ENCODE measurements at regions not wholly inside any gene's neighbourhood (a gene's known extent, or its start where the extent isn't known, plus 50 kb on each side); places are given as distances from the start of the nearest gene placed in this dataset.

DNA sequence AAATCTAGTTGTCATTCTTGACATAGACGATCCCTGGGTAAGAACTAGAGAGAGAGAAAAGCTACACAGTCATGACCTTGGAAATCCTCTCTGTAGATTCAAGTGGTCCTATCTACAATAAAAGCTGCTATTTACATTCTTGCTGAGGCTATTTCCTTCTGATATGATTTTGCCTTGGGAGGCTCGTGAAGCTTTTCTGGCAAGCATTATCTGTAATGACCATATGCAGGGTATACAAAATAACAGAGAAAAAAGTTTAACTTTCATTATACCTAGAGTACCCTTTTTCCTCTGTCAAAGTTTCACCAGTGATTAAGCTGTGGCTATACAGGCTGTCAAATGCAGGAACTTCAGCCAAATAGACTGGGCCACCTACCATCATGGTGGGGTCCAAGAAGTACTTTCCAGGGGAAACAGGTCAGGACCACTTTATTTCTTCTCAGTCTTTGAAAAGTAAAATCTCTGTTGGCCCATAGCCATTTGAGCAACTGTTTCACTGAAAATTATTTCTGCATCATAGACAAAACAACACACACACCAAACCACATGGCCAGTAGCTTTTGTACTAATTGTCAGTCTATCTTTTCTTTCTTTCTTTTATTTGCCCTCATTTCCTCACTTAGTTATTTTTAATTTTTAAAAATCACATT, 677.0 kb upstream of the ID4 start:
- Histone ChIP-seq H3K14ac (replicated peaks; ENCODE audit: low read depth, low read length) (no peak overlapping the region), H3K4me3 (ENCODE audit: insufficient read depth, low read depth, low read length) (no peak overlapping the region), H4K20me1 (ENCODE audit: insufficient read depth, low read length) (no peaks in the 10 kb centered on the region), H2AFZ (replicated peaks; ENCODE audit: low read length, poor library complexity) (no peak overlapping the region), H3K27ac (ENCODE audit: insufficient read depth, low read length) (no peak overlapping the region), H2AK9ac (replicated peaks; ENCODE audit: low read depth, low read length, poor library complexity) (no peak overlapping the region), H3K4me1 (ENCODE audit: control insufficient read depth, insufficient read depth, low read length) (no peaks in the 10 kb centered on the region), H2BK20ac (ENCODE audit: low read depth, low read length) (no peak overlapping the region), H3K9ac (ENCODE audit: low read depth, low read length) (no peak overlapping the region), H3K9me3 (ENCODE audit: control insufficient read depth, insufficient read depth, low read length) (peaks cover 2% of the 10 kb centered on the region; the same call in 1 of the 2 replicates), H3K27me3 (ENCODE audit: control insufficient read depth, insufficient read depth, low read length) (no peaks in the 10 kb centered on the region), H2BK120ac (ENCODE audit: low read depth, low read length) (no peak overlapping the region), H3K56ac (ENCODE audit: extremely low read depth, insufficient read depth, low read length) (no peak overlapping the region), H2AK5ac (ENCODE audit: low read depth, low read length) (no peak overlapping the region), H2BK15ac (ENCODE audit: low read depth, low read length) (no peak overlapping the region), H3K9me1 (ENCODE audit: insufficient read depth, low read length) (no peaks in the 10 kb centered on the region), H3K23ac (ENCODE audit: low read depth, low read length) (no peak overlapping the region), H2BK5ac (ENCODE audit: low read depth, low read length, poor library complexity, severe bottlenecking) (no peak overlapping the region), H3K18ac (ENCODE audit: low read depth, low read length) (no peak overlapping the region), H3K4ac (ENCODE audit: low read depth, low read length) (no peak overlapping the region), H4K91ac (ENCODE audit: insufficient read depth, low read depth, low read length) (no peak overlapping the region), H3K4me2 (ENCODE audit: low read depth, low read length) (no peak overlapping the region), H3K79me1 (ENCODE audit: low read depth in 1 of 2, low read length in 2 of 2) (no peaks in the 10 kb centered on the region), H4K8ac (ENCODE audit: low read depth in 2 of 2, low read length in 2 of 2) (no peak overlapping the region), H4K5ac (ENCODE audit: low read depth, low read length) (no peak overlapping the region), H3K36me3 (ENCODE audit: control insufficient read depth, insufficient read depth, low read length) (no peaks in the 10 kb centered on the region)
- in situ Hi-C loops (cut with MboI; ENCODE audit: low sequenced_read_pairs) (no loop called here), dilution Hi-C loops (cut with HindIII; ENCODE audit: low sequenced_read_pairs, unreplicated experiment) (no loop called here), intact Hi-C loops (cut with micrococcal nuclease) (no loop called here)
- ChIA-PET CTCF (no interaction called here), POLR2A (ENCODE audit: unreplicated experiment) (no interaction called here)
- no peak for ATAC-seq (ENCODE audit: low read depth)
- TF ChIP-seq, protein P1, sequence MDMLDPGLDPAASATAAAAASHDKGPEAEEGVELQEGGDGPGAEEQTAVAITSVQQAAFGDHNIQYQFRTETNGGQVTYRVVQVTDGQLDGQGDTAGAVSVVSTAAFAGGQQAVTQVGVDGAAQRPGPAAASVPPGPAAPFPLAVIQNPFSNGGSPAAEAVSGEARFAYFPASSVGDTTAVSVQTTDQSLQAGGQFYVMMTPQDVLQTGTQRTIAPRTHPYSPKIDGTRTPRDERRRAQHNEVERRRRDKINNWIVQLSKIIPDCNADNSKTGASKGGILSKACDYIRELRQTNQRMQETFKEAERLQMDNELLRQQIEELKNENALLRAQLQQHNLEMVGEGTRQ (IDR thresholded peaks at IDR 0.05; ENCODE audit: low read depth, low read length): no peak
- TF ChIP-seq CHD1 (IDR thresholded peaks at IDR 0.05; ENCODE audit: low read depth, low read length) (no peak), BHLHE40 (IDR thresholded peaks at IDR 0.05; ENCODE audit: low read depth, low read length) (no peak), RFX5 (IDR thresholded peaks at IDR 0.05; ENCODE audit: low read depth, low read length) (no peak), MAFK (IDR thresholded peaks at IDR 0.05; ENCODE audit: low read depth, low read length) (no peak), MAZ (IDR thresholded peaks at IDR 0.05; ENCODE audit: borderline replicate concordance, low read depth, low read length) (no peak), SMC3 (IDR thresholded peaks at IDR 0.05; ENCODE audit: low read depth, low read length) (no peak), MXI1 (IDR thresholded peaks at IDR 0.05; ENCODE audit: borderline replicate concordance, low read depth, low read length) (no peak), CTCF (conservative IDR thresholded peaks at IDR 0.05; ENCODE audit: low read depth, low read length) (no peak), RAD21 (IDR thresholded peaks at IDR 0.05; ENCODE audit: low read length) (no peak), FOS (IDR thresholded peaks at IDR 0.05; ENCODE audit: low read depth, low read length) (no peak), NFE2L2 (IDR thresholded peaks at IDR 0.05; ENCODE audit: low read depth, low read length) (no peak), POLR2A (IDR thresholded peaks at IDR 0.05; ENCODE audit: low read depth, low read length) (no peak), CEBPB (IDR thresholded peaks at IDR 0.05; ENCODE audit: low read depth, low read length) (no peak), RCOR1 (IDR thresholded peaks at IDR 0.05; ENCODE audit: insufficient replicate concordance, low read length) (no peak)
- TF ChIP-seq, protein P2, sequence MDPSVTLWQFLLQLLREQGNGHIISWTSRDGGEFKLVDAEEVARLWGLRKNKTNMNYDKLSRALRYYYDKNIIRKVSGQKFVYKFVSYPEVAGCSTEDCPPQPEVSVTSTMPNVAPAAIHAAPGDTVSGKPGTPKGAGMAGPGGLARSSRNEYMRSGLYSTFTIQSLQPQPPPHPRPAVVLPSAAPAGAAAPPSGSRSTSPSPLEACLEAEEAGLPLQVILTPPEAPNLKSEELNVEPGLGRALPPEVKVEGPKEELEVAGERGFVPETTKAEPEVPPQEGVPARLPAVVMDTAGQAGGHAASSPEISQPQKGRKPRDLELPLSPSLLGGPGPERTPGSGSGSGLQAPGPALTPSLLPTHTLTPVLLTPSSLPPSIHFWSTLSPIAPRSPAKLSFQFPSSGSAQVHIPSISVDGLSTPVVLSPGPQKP (IDR thresholded peaks at IDR 0.05; ENCODE audit: borderline replicate concordance, low read depth, low read length): no peak
- DNase-seq: no peak
- no CpG with 5 or more reads among the region's 2 CpGs for WGBS, 2 experiments (ENCODE audit: extremely low coverage in 2 of 2, insufficient read length in 1 of 2)
- BruUV-seq (replicated peaks): no TSS peak

All from IMR-90 (cell line).